ENCODE measurements at regions not wholly inside any gene's neighbourhood (a gene's known extent, or its start where the extent isn't known, plus 50 kb on each side); places are given as distances from the start of the nearest gene placed in this dataset.

GRCh38 chr11:101401245-101401644 lies 182.6 kb downstream of the TRPC6 start:
- no peaks in the 10 kb centered on the region for H3K36me3 Mint-ChIP-seq (ENCODE audit: low read depth)
- H3K4me3 Mint-ChIP-seq: no peak overlapping the region
- DNase-seq (ENCODE audit: low read depth, low spot score): no peak
- no peak overlapping the region for H3K27ac Mint-ChIP-seq (ENCODE audit: unreplicated experiment)
- H3K9me3 Mint-ChIP-seq: peaks cover under 1% of the 10 kb centered on the region
- no peak for TF ChIP-seq CTCF (conservative IDR thresholded peaks at IDR 0.05)
- H3K4me1 Mint-ChIP-seq: no peaks in the 10 kb centered on the region
- H3K27me3 Mint-ChIP-seq (ENCODE audit: low read depth): peaks cover 12% of the 10 kb centered on the region

GRCh38 chr11:101397979-101398378 lies 185.8 kb downstream of the TRPC6 start:
- DNase-seq (ENCODE audit: low read depth, low spot score): no peak
- H3K4me1 Mint-ChIP-seq: no peaks in the 10 kb centered on the region
- H3K4me3 Mint-ChIP-seq: no peak overlapping the region
- H3K36me3 Mint-ChIP-seq (ENCODE audit: low read depth): no peaks in the 10 kb centered on the region
- H3K27ac Mint-ChIP-seq (ENCODE audit: unreplicated experiment): no peak overlapping the region
- peaks cover 8% of the 10 kb centered on the region for H3K27me3 Mint-ChIP-seq (ENCODE audit: low read depth)
- no peak for TF ChIP-seq CTCF (conservative IDR thresholded peaks at IDR 0.05)
- H3K9me3 Mint-ChIP-seq: peaks cover 7% of the 10 kb centered on the region

GRCh38 chr11:101390539-101390938 lies 193.3 kb downstream of the TRPC6 start:
- no peaks in the 10 kb centered on the region for H3K27me3 Mint-ChIP-seq (ENCODE audit: low read depth)
- no peak for DNase-seq (ENCODE audit: low read depth, low spot score)
- no peak overlapping the region for H3K27ac Mint-ChIP-seq (ENCODE audit: unreplicated experiment)
- no peak overlapping the region for H3K4me3 Mint-ChIP-seq
- H3K9me3 Mint-ChIP-seq: peaks cover 3% of the 10 kb centered on the region
- no peaks in the 10 kb centered on the region for H3K36me3 Mint-ChIP-seq (ENCODE audit: low read depth)
- TF ChIP-seq CTCF (conservative IDR thresholded peaks at IDR 0.05): peak; percentile 54
- no peaks in the 10 kb centered on the region for H3K4me1 Mint-ChIP-seq

GRCh38 chr11:101369835-101370234 lies 214.0 kb downstream of the TRPC6 start:
- H3K4me1 Mint-ChIP-seq: no peaks in the 10 kb centered on the region

GRCh38 chr11:101363706-101364275 lies 220.0 kb downstream of the TRPC6 start:
- peaks cover 3% of the 10 kb centered on the region for H3K27me3 Mint-ChIP-seq (ENCODE audit: low read depth)
- no peak overlapping the region for H3K4me3 Mint-ChIP-seq
- no peak for TF ChIP-seq CTCF (conservative IDR thresholded peaks at IDR 0.05)
- H3K4me1 Mint-ChIP-seq: no peaks in the 10 kb centered on the region
- no peak for DNase-seq (ENCODE audit: low read depth, low spot score)
- no peak overlapping the region for H3K27ac Mint-ChIP-seq (ENCODE audit: unreplicated experiment)
- H3K9me3 Mint-ChIP-seq: peaks cover 10% of the 10 kb centered on the region
- no peaks in the 10 kb centered on the region for H3K36me3 Mint-ChIP-seq (ENCODE audit: low read depth)

More at GRCh38 chr11:101369835-101370234, 214.0 kb downstream of the TRPC6 start:
- TF ChIP-seq CTCF (conservative IDR thresholded peaks at IDR 0.05): no peak
- H3K4me3 Mint-ChIP-seq: no peak overlapping the region
- peaks cover 3% of the 10 kb centered on the region for H3K27me3 Mint-ChIP-seq (ENCODE audit: low read depth)
- peaks cover 10% of the 10 kb centered on the region for H3K9me3 Mint-ChIP-seq
- no peak overlapping the region for H3K27ac Mint-ChIP-seq (ENCODE audit: unreplicated experiment)
- H3K36me3 Mint-ChIP-seq (ENCODE audit: low read depth): no peaks in the 10 kb centered on the region
- no peak for DNase-seq (ENCODE audit: low read depth, low spot score)
